Common myeloid progenitor, CD34-positive (primary cell): ENCODE measurements at regions not wholly inside any gene's neighbourhood (a gene's known extent, or its start where the extent isn't known, plus 50 kb on each side); places are given as distances from the start of the nearest gene placed in this dataset.
"Not testable (repeated sequence)": the region's sequence is repeated elsewhere in the genome, so short reads cannot be mapped to it uniquely, and the experiment has no call there.

Source experiments
- CTCF ChIA-PET: fragments of 350-600 bp; sonication (Branson Sonifier 250); formaldehyde crosslinking; loops from one replicate; lab custom pipeline; 2021; ENCODE audit warnings: antibody characterized with exemption; lab: Charles Lee
- POLR2A ChIA-PET: fragments of 350-600 bp; sonication (Branson Sonifier 250); formaldehyde crosslinking; loops from one replicate; lab custom pipeline; 2021; ENCODE audit warnings: antibody characterized with exemption; lab: Charles Lee
- DNase-seq, 3 donors: peaks; one replicate each; pipeline versions ENCODE4 v3.0.0 to v3.0.0-alpha.2; 2013
- H3K27ac ChIP-seq, 2 experiments: 1 replicate in 1 of 2; 2 replicates in 1 of 2; pipeline ENCODE4 v1.7.0; 2013; ENCODE audit warnings: inconsistent platforms in 2 of 2, low read length in 2 of 2, mild to moderate bottlenecking in 2 of 2, low read depth in 1 of 2, moderate library complexity in 1 of 2; ENCODE audit not compliant: severe bottlenecking in 2 of 2, insufficient read depth in 1 of 2, poor library complexity in 1 of 2
- H3K27me3 ChIP-seq, 5 experiments: replicated peaks in 2 of 5; 1 replicate in 3 of 5; 2 replicates in 2 of 5; pipeline versions ENCODE4 v1.6.1 to v1.7.0; 2013; ENCODE audit warnings: low read length in 4 of 5, mild to moderate bottlenecking in 2 of 5, moderate library complexity in 2 of 5, inconsistent platforms in 1 of 5; ENCODE audit not compliant: insufficient read depth in 5 of 5, control insufficient read depth in 4 of 5
- H3K36me3 ChIP-seq, 4 experiments: 1 replicate in 2 of 4; 2 replicates in 2 of 4; pipeline versions ENCODE4 v1.6.1 to v1.7.0; 2013; ENCODE audit warnings: low read length in 3 of 4, control low read depth in 1 of 4, mild to moderate bottlenecking in 1 of 4; ENCODE audit not compliant: control insufficient read depth in 4 of 4, insufficient read depth in 4 of 4
- H3K4me1 ChIP-seq, 4 experiments: 1 replicate in 3 of 4; 2 replicates in 1 of 4; pipeline versions ENCODE4 v1.6.1 to v1.7.1; 2013; ENCODE audit warnings: low read length in 3 of 4, mild to moderate bottlenecking in 3 of 4, control low read depth in 1 of 4, inconsistent platforms in 1 of 4, moderate library complexity in 1 of 4; ENCODE audit not compliant: control insufficient read depth in 4 of 4, insufficient read depth in 4 of 4; ENCODE audit errors: control extremely low read depth in 1 of 4
- H3K4me3 ChIP-seq, 7 experiments: 1 replicate in 4 of 7; 2 replicates in 3 of 7; pipeline versions ENCODE4 v1.5.1 to v1.7.0; 2013; ENCODE audit warnings: mild to moderate bottlenecking in 7 of 7, low read length in 6 of 7, moderate library complexity in 6 of 7, inconsistent platforms in 2 of 7, low read depth in 2 of 7, control low read depth in 1 of 7; ENCODE audit not compliant: insufficient read depth in 4 of 7, control insufficient read depth in 1 of 7; ENCODE audit errors: extremely low read depth in 1 of 7
- H3K9me3 ChIP-seq, 5 experiments: 1 replicate in 4 of 5; 2 replicates in 1 of 5; pipeline versions ENCODE4 v1.6.1 to v1.7.1; 2013; ENCODE audit warnings: low read length in 4 of 5, mild to moderate bottlenecking in 2 of 5, inconsistent platforms in 1 of 5, low read depth in 1 of 5, moderate library complexity in 1 of 5; ENCODE audit not compliant: control insufficient read depth in 4 of 5, insufficient read depth in 2 of 5; ENCODE audit errors: control extremely low read depth in 1 of 5
- WGBS: methylation state at CpG from one replicate; pipeline ENCODE4 v1.1.5; 2013; ENCODE audit not compliant: insufficient coverage; 5-methylcytosine and 5-hydroxymethylcytosine counted together

GRCh38 chr3:75193797-75194196 is 470.3 kb upstream of the FRG2C start:
- Histone ChIP-seq H3K4me1 (no peaks in the 10 kb centered on the region), H3K4me3 (no peak overlapping the region), H3K9me3 (no peaks in the 10 kb centered on the region), H3K27me3 (no peaks in the 10 kb centered on the region), H3K27ac (no peak overlapping the region), H3K36me3 (no peaks in the 10 kb centered on the region)
- no peak for DNase-seq
- ChIA-PET POLR2A (no interaction called here), CTCF (interaction anchor here (1.0 kb wide), 1 partner anchor 233 kb away, joined by 3 read pairs; no protein-coding TSS in a partner anchor)
- WGBS, result 100% methylated on average over 4 of the region's 4 CpGs

- WGBS, result 100% methylated on average over 5 of the region's 22 CpGs
- H3K36me3 ChIP-seq, H3K9me3 ChIP-seq, CTCF ChIA-PET, H3K4me1 ChIP-seq, H3K4me3 ChIP-seq, H3K27me3 ChIP-seq, DNase-seq, POLR2A ChIA-PET, H3K27ac ChIP-seq: not testable (repeated sequence)
Observed at GRCh38 chr3:75214332-75214731, 449.8 kb upstream of the FRG2C start.

- ChIA-PET POLR2A (no interaction called here), CTCF (no interaction called here)
- no peaks in the 10 kb centered on the region for H3K9me3 ChIP-seq
- peaks cover 0 to 9% (median 1%) of the 10 kb centered on the region in 4 experiments for H3K4me1 ChIP-seq
- DNase-seq, result no peak
- H3K4me3 ChIP-seq, result no peak overlapping the region
- no peak overlapping the region for H3K27ac ChIP-seq
- H3K36me3 ChIP-seq, result no peaks in the 10 kb centered on the region
- WGBS, result 64% methylated on average over 1 of the region's 1 CpG
- no peaks in the 10 kb centered on the region for H3K27me3 ChIP-seq
Observed at GRCh38 chr3:75218577-75218976, 445.6 kb upstream of the FRG2C start.

GRCh38 chr3:75220932-75221331 is 443.2 kb upstream of the FRG2C start:
- H3K36me3 ChIP-seq, result no peaks in the 10 kb centered on the region
- H3K27me3 ChIP-seq, result no peaks in the 10 kb centered on the region
- no peaks in the 10 kb centered on the region for H3K9me3 ChIP-seq
- no peak overlapping the region for H3K27ac ChIP-seq
- ChIA-PET POLR2A (no interaction called here), CTCF (no interaction called here)
- WGBS, result 88% methylated on average over 3 of the region's 4 CpGs
- peaks cover 0 to 9% (median 1%) of the 10 kb centered on the region in 4 experiments for H3K4me1 ChIP-seq
- DNase-seq, result no peak
- no peak overlapping the region for H3K4me3 ChIP-seq

- Histone ChIP-seq H3K27ac (no peak overlapping the region), H3K4me1 (peaks cover 0 to 3% (median 0%) of the 10 kb centered on the region in 4 experiments), H3K36me3 (no peaks in the 10 kb centered on the region), H3K27me3 (no peaks in the 10 kb centered on the region), H3K4me3 (no peak overlapping the region), H3K9me3 (no peaks in the 10 kb centered on the region)
- WGBS, result no CpG with 5 or more reads among the region's 2 CpGs
- DNase-seq, result no peak
- ChIA-PET CTCF (no interaction called here), POLR2A (no interaction called here)
Observed at GRCh38 chr3:75224412-75224811, 439.7 kb upstream of the FRG2C start.

- CTCF ChIA-PET, result no interaction called here
- Histone ChIP-seq H3K4me3 (no peak overlapping the region), H3K9me3 (no peaks in the 10 kb centered on the region), H3K27me3 (no peaks in the 10 kb centered on the region), H3K27ac (no peak overlapping the region), H3K36me3 (no peaks in the 10 kb centered on the region), H3K4me1 (no peaks in the 10 kb centered on the region)
- WGBS, result no CpG with 5 or more reads among the region's 1 CpG
- DNase-seq, result no peak
- POLR2A ChIA-PET, result no interaction called here
Observed at GRCh38 chr3:75232216-75232615, 431.9 kb upstream of the FRG2C start.

GRCh38 chr3:75235631-75236030 is 428.5 kb upstream of the FRG2C start:
- no peak for DNase-seq
- WGBS, result 100% methylated on average over 4 of the region's 4 CpGs
- Histone ChIP-seq H3K36me3 (no peaks in the 10 kb centered on the region), H3K27me3 (no peaks in the 10 kb centered on the region), H3K4me3 (no peak overlapping the region), H3K4me1 (no peaks in the 10 kb centered on the region), H3K27ac (no peak overlapping the region), H3K9me3 (no peaks in the 10 kb centered on the region)
- ChIA-PET POLR2A (no interaction called here), CTCF (no interaction called here)
